Kidney epithelial cell (primary cell): ENCODE measurements at regions not wholly inside any gene's neighbourhood (a gene's known extent, or its start where the extent isn't known, plus 50 kb on each side); places are given as distances from the start of the nearest gene placed in this dataset.

ENCODE experiments used
- DNase-seq: peaks from one replicate; pipeline ENCODE4 v3.0.0-alpha.2; 2010; ENCODE audit warnings: low read depth
- H3K27me3 ChIP-seq: 2 replicates; pipeline ENCODE4 v1.6.0; 2011; ENCODE audit warnings: low read length; ENCODE audit not compliant: control insufficient read depth, insufficient read depth
- H3K36me3 ChIP-seq: 2 replicates; pipeline ENCODE4 v1.5.1; 2011; ENCODE audit warnings: low read length; ENCODE audit not compliant: control insufficient read depth, insufficient read depth
- H3K4me3 ChIP-seq: 2 replicates; pipeline ENCODE4 v1.5.1; 2011; ENCODE audit warnings: low read depth, mild to moderate bottlenecking, control low read depth, low read length
- TF ChIP-seq, protein P1 (sequence below): IDR thresholded peaks from 2 replicates; pipeline ENCODE4 v1.5.1; 2011; ENCODE audit warnings: mild to moderate bottlenecking, moderate library complexity, low read length, control low read depth, inconsistent platforms; ENCODE audit not compliant: insufficient read depth, poor library complexity, severe bottlenecking

DNA sequence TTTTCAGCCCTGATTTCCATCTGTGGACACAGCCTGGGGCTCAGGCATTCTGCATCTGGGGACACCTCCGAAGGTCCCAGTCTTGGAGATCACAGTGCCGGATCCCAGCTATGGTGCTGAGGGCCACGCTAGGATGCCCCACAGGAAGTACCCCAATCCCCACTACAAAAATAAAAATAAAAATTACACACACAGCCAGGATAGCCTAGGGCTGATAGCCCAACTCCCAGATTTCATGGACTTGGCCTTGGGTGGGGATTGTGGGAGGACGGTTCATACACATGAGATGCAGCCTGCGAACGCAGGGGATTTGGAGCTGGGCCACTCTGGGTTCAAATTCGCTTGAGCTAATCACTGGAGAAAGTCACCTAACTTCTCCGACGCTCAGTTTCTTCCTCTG, 237.7 kb downstream of the BUD13 start:
- TF ChIP-seq, protein P1, sequence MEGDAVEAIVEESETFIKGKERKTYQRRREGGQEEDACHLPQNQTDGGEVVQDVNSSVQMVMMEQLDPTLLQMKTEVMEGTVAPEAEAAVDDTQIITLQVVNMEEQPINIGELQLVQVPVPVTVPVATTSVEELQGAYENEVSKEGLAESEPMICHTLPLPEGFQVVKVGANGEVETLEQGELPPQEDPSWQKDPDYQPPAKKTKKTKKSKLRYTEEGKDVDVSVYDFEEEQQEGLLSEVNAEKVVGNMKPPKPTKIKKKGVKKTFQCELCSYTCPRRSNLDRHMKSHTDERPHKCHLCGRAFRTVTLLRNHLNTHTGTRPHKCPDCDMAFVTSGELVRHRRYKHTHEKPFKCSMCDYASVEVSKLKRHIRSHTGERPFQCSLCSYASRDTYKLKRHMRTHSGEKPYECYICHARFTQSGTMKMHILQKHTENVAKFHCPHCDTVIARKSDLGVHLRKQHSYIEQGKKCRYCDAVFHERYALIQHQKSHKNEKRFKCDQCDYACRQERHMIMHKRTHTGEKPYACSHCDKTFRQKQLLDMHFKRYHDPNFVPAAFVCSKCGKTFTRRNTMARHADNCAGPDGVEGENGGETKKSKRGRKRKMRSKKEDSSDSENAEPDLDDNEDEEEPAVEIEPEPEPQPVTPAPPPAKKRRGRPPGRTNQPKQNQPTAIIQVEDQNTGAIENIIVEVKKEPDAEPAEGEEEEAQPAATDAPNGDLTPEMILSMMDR: no peak
- H3K27me3 ChIP-seq: peaks cover 11% of the 10 kb centered on the region
- no peaks in the 10 kb centered on the region for H3K36me3 ChIP-seq
- H3K4me3 ChIP-seq: no peak overlapping the region
- no peak for DNase-seq

DNA sequence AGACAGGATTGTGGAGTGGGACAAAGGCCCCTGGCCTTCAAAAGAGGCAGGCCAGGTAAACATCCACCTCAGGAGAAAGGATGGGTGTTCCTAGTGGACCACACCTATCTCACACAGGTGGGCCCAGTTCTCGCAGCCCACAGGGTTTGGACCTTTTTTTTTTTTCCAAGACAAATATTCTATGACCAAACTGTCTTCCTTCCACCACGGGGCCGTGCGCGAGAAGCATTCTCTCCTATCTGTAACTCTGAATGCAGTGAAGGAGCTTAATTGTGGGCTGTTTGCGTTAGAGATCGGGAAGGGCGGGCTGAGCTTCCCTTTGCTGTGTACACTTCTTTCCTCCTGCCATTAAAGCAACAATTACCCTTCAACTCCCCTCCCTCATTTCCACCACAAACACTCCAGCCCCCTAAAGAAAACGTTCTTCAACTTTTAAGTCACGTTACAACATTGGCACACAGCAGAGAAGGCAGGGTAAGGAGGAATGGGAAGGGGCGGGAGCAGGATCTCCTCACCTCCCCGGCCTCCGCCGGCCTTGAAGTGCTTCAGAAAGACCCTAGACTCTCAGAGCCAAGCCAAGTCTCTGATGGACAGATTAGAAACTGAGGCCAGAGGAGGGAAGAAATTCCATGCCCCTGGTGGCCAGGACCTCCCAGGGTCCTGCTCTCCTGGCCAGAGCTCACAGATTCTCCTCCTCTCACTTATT, 238.4 kb downstream of the BUD13 start:
- no peaks in the 10 kb centered on the region for H3K36me3 ChIP-seq
- DNase-seq: no peak
- TF ChIP-seq, protein P1: no peak
- H3K27me3 ChIP-seq: peaks cover 11% of the 10 kb centered on the region
- no peak overlapping the region for H3K4me3 ChIP-seq

DNA sequence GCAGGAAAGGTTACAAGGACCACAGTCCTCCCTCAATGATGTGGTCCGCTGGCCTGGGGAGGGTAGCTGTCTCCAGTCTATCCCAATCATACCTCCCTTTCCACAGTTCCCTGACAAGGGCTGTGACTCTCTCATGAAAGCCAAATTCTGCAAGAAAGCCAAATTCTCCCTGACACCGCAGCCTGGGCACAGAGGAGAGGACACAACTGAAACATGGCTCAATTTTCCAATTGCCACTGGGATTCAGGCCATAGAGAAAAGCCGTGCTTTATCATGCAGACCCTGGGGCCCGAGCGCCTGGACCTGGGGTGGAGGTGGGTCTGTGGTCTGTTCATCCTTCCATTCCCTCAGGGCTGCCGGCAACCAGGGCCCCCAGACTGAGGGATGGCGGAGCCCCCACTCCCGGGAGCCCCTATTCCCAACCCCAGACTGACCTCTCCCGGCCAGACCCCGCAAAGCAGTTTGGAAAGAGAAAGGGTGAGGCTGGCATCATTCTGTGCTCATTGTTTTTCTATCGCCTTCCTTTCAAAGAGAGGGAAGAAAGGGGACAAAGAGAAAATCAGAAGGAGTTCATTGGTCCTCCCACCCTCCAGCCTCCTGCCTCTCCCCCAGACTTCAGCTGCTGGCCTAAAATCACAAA, 239.5 kb downstream of the BUD13 start:
- Histone ChIP-seq H3K27me3 (peaks cover 11% of the 10 kb centered on the region), H3K4me3 (no peak overlapping the region), H3K36me3 (no peaks in the 10 kb centered on the region)
- TF ChIP-seq, protein P1: no peak
- DNase-seq: no peak

DNA sequence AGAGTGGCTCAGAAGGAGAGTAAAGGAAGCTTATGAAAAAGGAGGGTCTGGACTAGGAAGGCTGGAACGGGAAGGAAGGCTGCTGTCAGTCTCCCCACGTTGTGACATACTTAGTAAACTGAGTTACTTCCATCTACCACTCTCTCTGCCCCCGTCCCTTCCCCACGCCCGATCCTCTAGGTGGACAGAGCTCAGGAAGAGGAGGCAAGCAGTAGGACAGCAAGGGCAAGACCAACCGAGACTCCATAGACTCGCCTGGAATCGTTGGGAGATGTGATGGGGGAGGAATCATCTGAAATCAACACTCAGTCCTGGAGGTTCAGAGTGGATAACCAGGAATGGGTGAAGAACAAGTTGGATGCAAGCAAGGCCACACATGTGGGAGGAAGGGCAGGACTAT, 240.7 kb downstream of the BUD13 start:
- Histone ChIP-seq H3K27me3 (peaks cover 11% of the 10 kb centered on the region), H3K4me3 (no peak overlapping the region), H3K36me3 (no peaks in the 10 kb centered on the region)
- no peak for DNase-seq
- TF ChIP-seq, protein P1: no peak

DNA sequence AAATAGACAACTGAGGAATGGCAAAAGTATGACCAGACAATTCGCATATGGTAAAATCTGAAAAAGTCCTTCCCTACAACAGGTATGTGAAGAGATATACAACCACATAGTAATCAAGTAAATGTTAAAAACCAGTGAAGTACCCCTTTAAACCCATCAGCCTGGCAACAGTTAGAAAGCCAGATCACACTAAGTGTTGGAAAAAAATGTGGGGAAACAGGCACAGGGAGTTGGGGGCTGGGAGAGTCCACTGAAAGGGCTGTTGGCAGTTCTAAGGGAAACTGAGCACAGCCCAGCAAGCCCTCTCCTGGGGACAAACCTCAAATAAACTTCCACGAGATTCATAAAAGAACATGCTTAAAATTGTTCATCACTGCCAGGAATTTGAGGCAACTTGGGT, 242.1 kb downstream of the BUD13 start:
- Histone ChIP-seq H3K36me3 (no peaks in the 10 kb centered on the region), H3K27me3 (peaks cover 11% of the 10 kb centered on the region), H3K4me3 (no peak overlapping the region)
- no peak for DNase-seq
- TF ChIP-seq, protein P1: no peak
